Aorta (tissue), 5 donors: ENCODE measurements at regions not wholly inside any gene's neighbourhood (a gene's known extent, or its start where the extent isn't known, plus 50 kb on each side); places are given as distances from the start of the nearest gene placed in this dataset.

ENCODE experiments used
- ATAC-seq: fragments of 200-7000 bp; cut with Tn5 transposase; one replicate; pipeline ENCODE4 v1.9.1; 2022; ENCODE audit warnings: moderate library complexity; ENCODE audit not compliant: low FRiP score
- DNase-seq, 2 donors: peaks; one replicate each; pipeline ENCODE4 v3.0.0-alpha.2; 2020
- H3K27ac ChIP-seq, 2 donors: one replicate each; pipeline ENCODE4 v1.5.1; 2013; ENCODE audit warnings: low read length in 2 of 2, mild to moderate bottlenecking in 2 of 2, moderate library complexity in 2 of 2, control low read depth in 1 of 2, inconsistent platforms in 1 of 2, low read depth in 1 of 2
- H3K27me3 ChIP-seq, 2 donors: one replicate each; pipeline ENCODE4 v1.6.1; 2013; ENCODE audit warnings: control low read depth in 1 of 2, low read length in 1 of 2, mild to moderate bottlenecking in 1 of 2, moderate library complexity in 1 of 2; ENCODE audit not compliant: insufficient read depth in 2 of 2, control insufficient read depth in 1 of 2
- H3K36me3 ChIP-seq, 2 donors: one replicate each; pipeline ENCODE4 v1.6.1; 2013; ENCODE audit warnings: control low read depth in 1 of 2, low read length in 1 of 2, mild to moderate bottlenecking in 1 of 2; ENCODE audit not compliant: insufficient read depth in 2 of 2, control insufficient read depth in 1 of 2
- H3K4me1 ChIP-seq, 2 donors: one replicate each; pipeline ENCODE4 v1.6.1; 2013; ENCODE audit warnings: low read length in 2 of 2, control low read depth in 1 of 2, mild to moderate bottlenecking in 1 of 2, moderate library complexity in 1 of 2; ENCODE audit not compliant: insufficient read depth in 2 of 2, control insufficient read depth in 1 of 2
- H3K4me3 ChIP-seq, 2 donors: one replicate each; pipeline ENCODE4 v1.5.1; 2013; ENCODE audit warnings: low read length in 2 of 2, control low read depth in 1 of 2, mild to moderate bottlenecking in 1 of 2
- H3K9me3 ChIP-seq: one replicate; pipeline ENCODE4 v1.6.1; 2013; ENCODE audit warnings: mild to moderate bottlenecking, low read length; ENCODE audit not compliant: control insufficient read depth
- WGBS, 2 donors: extraction: QIAGEN DNeasy Blood & Tissue Kit; methylation state at CpG; one replicate each; pipeline ENCODE4 v1.1.7; 2013; 5-methylcytosine and 5-hydroxymethylcytosine counted together
- intact Hi-C, 2 donors: fragments of 100-400 bp; cut with DNase I; formaldehyde crosslinking; loops; one replicate each; pipeline versions ENCODE4 v1.14.2 to v1.15.0; 2022
- donor health status: healthy with polysubstance abuse.
- donor health status: Bipolar disorder and iron deficiency.
- donor health status: DM: no; HTN: no; CAD: no.
- donor health status: DM: no; HTN: no; CAD: no.
- donor health status: DM: yes; HTN: yes; CAD: no.

GRCh38 chr10:78413076-78414055 is 379.7 kb downstream of the RPS24 start:
- H3K9me3 ChIP-seq, result no peaks in the 10 kb centered on the region
- DNase-seq, result peak; percentile 34 to 39
- intact Hi-C loops, result no loop called here
- H3K27ac ChIP-seq, result no peak overlapping the region
- H3K4me3 ChIP-seq, result no peak overlapping the region
- H3K36me3 ChIP-seq, result no peaks in the 10 kb centered on the region
- no peak for ATAC-seq
- H3K4me1 ChIP-seq, result peaks cover 0 to 3% of the 10 kb centered on the region in 2 donors
- no peaks in the 10 kb centered on the region for H3K27me3 ChIP-seq
- 54 to 64% methylated on average over 12 of the region's 12 CpGs for WGBS, 2 donors

- H3K9me3 ChIP-seq, result no peaks in the 10 kb centered on the region
- no peaks in the 10 kb centered on the region for H3K36me3 ChIP-seq
- no peak overlapping the region for H3K27ac ChIP-seq
- ATAC-seq (no peak), DNase-seq (peak; percentile 2 to 35)
- H3K4me3 ChIP-seq, result no peak overlapping the region
- no peaks in the 10 kb centered on the region for H3K4me1 ChIP-seq
- intact Hi-C loops, result no loop called here
- 83 to 85% methylated on average over 4 of the region's 4 CpGs for WGBS, 2 donors
- no peaks in the 10 kb centered on the region for H3K27me3 ChIP-seq
Observed at GRCh38 chr10:78414380-78414779, 380.7 kb downstream of the RPS24 start.

- intact Hi-C loops, result no loop called here
- ATAC-seq (no peak), DNase-seq (no peak)
- no peaks in the 10 kb centered on the region for H3K4me1 ChIP-seq
- no peaks in the 10 kb centered on the region for H3K36me3 ChIP-seq
- H3K27ac ChIP-seq, result no peak overlapping the region
- 82 to 85% methylated on average over 1 of the region's 1 CpG for WGBS, 2 donors
- H3K27me3 ChIP-seq, result no peaks in the 10 kb centered on the region
- H3K9me3 ChIP-seq, result no peaks in the 10 kb centered on the region
- H3K4me3 ChIP-seq, result no peak overlapping the region
Observed at GRCh38 chr10:78415111-78415510, 381.4 kb downstream of the RPS24 start.

GRCh38 chr10:78416031-78417011 is 382.7 kb downstream of the RPS24 start:
- Histone ChIP-seq H3K4me3 (no peak overlapping the region), H3K36me3 (no peaks in the 10 kb centered on the region), H3K27me3 (no peaks in the 10 kb centered on the region), H3K4me1 (no peaks in the 10 kb centered on the region), H3K9me3 (no peaks in the 10 kb centered on the region), H3K27ac (no peak overlapping the region)
- intact Hi-C loops, result no loop called here
- DNase-seq, result peak in 1 of 2 donors; percentile 48
- no peak for ATAC-seq
- 65 to 74% methylated on average over 3 of the region's 3 CpGs for WGBS, 2 donors

DNA sequence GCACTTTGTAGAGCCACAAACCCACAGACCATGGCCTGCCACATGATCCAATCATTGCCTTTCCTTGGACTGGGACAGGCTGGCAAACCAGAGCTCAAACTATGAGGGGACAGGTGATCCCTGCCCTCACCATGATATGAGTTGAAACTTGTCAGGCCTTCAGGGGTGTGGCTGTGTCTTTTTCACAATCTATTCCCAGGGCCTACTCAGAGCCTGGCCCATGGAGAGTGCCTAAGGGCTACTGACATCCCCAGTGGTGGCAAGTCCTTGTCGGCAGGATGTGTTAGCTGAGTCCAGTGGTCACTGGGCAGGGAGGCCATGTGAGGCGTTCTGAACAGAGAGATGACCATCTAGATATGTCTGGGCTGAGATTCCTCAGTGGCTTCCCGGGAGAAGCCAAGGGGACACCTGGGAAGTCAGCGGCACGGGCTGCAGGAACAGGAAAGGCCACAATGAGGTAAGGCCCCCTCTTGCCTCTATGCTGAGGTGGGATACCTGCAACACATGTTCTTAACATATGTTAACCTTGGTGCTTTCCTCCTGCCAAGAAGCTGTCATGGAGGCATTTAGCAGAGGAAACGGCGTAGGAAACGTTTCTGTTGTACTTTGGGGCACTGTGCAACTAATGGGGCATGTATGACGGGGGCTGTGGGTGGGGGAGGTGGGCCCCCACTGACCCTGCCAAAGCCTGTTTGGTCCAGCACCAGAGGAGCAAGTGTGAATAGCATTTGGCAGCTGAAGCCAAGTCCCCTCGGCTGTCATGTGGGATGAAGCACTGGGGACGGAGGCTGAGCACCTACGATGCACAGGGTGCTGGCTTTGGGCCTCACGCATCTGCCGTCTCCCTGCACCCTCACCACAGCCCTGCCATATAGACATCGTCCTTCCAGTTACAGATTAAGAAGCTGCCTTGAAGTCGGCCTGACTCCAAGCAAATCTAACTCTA is 384.0 kb downstream of the RPS24 start:
- no peaks in the 10 kb centered on the region for H3K9me3 ChIP-seq
- H3K36me3 ChIP-seq, result no peaks in the 10 kb centered on the region
- intact Hi-C loops, result no loop called here
- no peak overlapping the region for H3K4me3 ChIP-seq
- H3K4me1 ChIP-seq, result no peaks in the 10 kb centered on the region
- DNase-seq, result peak in 1 of 2 donors; percentile 56
- ATAC-seq, result no peak
- 95% methylated on average over 16 of the region's 16 CpGs for WGBS, 2 donors
- no peaks in the 10 kb centered on the region for H3K27me3 ChIP-seq
- no peak overlapping the region for H3K27ac ChIP-seq

- DNase-seq (peak in 1 of 2 donors; percentile 5), ATAC-seq (no peak)
- no peak overlapping the region for H3K27ac ChIP-seq
- 96% methylated on average over 14 of the region's 14 CpGs for WGBS, 2 donors
- H3K27me3 ChIP-seq, result no peaks in the 10 kb centered on the region
- no peaks in the 10 kb centered on the region for H3K36me3 ChIP-seq
- H3K9me3 ChIP-seq, result peaks cover 5% of the 10 kb centered on the region
- intact Hi-C loops, result no loop called here
- H3K4me3 ChIP-seq, result no peak overlapping the region
- H3K4me1 ChIP-seq, result no peaks in the 10 kb centered on the region
Observed at GRCh38 chr10:78419481-78420265, 386.0 kb downstream of the RPS24 start.

DNA sequence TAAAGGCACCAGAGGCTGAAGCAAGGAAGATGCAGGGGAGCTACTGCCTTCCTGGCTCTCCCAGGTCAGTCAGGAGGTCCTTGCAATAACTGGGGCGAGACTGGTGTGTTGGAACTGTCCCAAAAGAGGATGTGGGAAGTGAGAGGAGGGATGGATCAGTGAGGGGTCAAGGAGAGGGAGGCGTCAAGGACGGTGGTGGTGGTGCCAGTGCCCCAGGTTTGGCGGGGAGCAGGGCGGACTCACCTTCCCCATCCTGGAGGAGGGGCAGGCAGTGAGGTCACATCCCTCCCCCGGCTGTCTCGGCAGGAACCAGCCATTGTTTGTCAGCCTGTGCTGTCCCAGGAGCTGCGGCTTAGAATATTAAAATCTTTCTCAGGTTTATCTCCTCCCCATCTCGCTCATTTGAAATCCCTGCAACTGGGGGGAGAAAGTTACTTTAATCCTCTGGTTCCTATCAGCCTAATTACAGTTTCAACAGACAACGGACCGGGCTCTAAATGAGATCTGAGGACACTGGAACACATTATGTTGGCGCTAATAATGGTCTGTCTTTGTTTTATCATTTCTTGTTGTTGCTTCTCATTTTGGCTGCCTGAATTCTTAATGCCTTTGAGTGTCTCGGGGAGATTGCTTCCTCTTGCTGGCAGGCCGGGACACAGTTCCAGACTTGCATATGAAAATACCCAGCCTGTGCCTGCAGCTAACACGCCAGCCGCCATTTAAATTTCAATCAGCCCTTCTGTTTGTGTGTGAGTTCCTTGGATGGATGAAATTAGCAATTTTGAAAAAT is 387.5 kb downstream of the RPS24 start:
- intact Hi-C loops, result no loop called here
- 95 to 96% methylated on average over 16 of the region's 16 CpGs for WGBS, 2 donors
- no peaks in the 10 kb centered on the region for H3K4me1 ChIP-seq
- no peaks in the 10 kb centered on the region for H3K27me3 ChIP-seq
- DNase-seq (no peak), ATAC-seq (no peak)
- H3K36me3 ChIP-seq, result no peaks in the 10 kb centered on the region
- no peak overlapping the region for H3K4me3 ChIP-seq
- no peak overlapping the region for H3K27ac ChIP-seq
- peaks cover 5% of the 10 kb centered on the region for H3K9me3 ChIP-seq
